Loucy (cell line): ENCODE measurements at regions not wholly inside any gene's neighbourhood (a gene's known extent, or its start where the extent isn't known, plus 50 kb on each side); places are given as distances from the start of the nearest gene placed in this dataset.
"Not testable (repeated sequence)": the region's sequence is repeated elsewhere in the genome, so short reads cannot be mapped to it uniquely, and the experiment has no call there.

Experiments used
- EZH2phosphoT487 ChIP-seq: fragments of 200-600 bp; IDR thresholded peaks from 2 replicates; pipeline ENCODE4 v1.6.1; 2018; ENCODE audit warnings: antibody characterized with exemption, mild to moderate bottlenecking, moderate library complexity, borderline replicate concordance
- TF ChIP-seq, protein P1 (sequence below): fragments of 200-600 bp; sonication (generic); conservative IDR thresholded peaks from 2 replicates; pipeline ENCODE4 v1.5.1; 2014; ENCODE audit warnings: mild to moderate bottlenecking, antibody characterized with exemption, low read length

DNA sequence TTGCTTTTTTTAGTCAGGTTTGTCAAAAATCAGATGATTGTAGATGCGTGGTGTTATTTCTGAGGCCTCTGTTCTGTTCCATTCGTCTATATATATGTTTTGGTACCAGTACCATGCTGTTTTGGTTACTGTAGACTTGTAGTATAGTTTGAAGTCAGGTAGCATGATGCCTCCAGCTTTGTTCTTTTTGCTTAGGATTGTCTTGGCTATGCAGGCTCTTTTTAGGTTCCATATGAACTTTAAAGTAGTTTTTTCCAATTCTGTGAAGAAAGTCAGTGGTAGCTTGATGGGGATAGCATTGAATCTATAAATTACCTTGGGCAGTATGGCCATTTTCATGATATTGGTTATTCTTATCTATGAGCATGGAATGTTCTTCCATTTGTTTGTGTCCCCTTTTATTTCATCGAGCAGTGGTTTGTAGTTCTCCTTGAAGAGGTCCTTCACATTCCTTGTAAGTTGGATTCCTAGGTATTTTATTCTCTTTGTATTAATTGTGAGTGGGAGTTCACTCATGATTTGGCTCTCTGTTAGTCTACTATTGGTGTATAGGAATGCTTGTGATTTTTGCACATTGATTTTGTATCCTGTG lies 70.1 kb upstream of the TOP3B start:
- TF ChIP-seq EZH2phosphoT487: not testable (repeated sequence)
- TF ChIP-seq, protein P1, sequence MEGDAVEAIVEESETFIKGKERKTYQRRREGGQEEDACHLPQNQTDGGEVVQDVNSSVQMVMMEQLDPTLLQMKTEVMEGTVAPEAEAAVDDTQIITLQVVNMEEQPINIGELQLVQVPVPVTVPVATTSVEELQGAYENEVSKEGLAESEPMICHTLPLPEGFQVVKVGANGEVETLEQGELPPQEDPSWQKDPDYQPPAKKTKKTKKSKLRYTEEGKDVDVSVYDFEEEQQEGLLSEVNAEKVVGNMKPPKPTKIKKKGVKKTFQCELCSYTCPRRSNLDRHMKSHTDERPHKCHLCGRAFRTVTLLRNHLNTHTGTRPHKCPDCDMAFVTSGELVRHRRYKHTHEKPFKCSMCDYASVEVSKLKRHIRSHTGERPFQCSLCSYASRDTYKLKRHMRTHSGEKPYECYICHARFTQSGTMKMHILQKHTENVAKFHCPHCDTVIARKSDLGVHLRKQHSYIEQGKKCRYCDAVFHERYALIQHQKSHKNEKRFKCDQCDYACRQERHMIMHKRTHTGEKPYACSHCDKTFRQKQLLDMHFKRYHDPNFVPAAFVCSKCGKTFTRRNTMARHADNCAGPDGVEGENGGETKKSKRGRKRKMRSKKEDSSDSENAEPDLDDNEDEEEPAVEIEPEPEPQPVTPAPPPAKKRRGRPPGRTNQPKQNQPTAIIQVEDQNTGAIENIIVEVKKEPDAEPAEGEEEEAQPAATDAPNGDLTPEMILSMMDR: not testable (repeated sequence)
